Chondrocyte (in vitro differentiated cells): ENCODE measurements at regions not wholly inside any gene's neighbourhood (a gene's known extent, or its start where the extent isn't known, plus 50 kb on each side); places are given as distances from the start of the nearest gene placed in this dataset.

ENCODE experiments used
- DNase-seq: peaks from one replicate; pipeline ENCODE4 v3.0.0; 2021; ENCODE audit warnings: mixed read lengths, low spot score
- H3K27ac Mint-ChIP-seq: one replicate; pipeline ENCODE4 v1.8.0; 2021; ENCODE audit warnings: mild to moderate bottlenecking, moderate library complexity, mixed read lengths; ENCODE audit not compliant: unreplicated experiment
- H3K27me3 Mint-ChIP-seq: 2 replicates; pipeline ENCODE4 v1.8.0; 2021; ENCODE audit warnings: low read depth, mixed read lengths
- H3K36me3 Mint-ChIP-seq: 2 replicates; pipeline ENCODE4 v1.8.0; 2021; ENCODE audit warnings: low read depth, mixed read lengths
- H3K4me1 Mint-ChIP-seq: 2 replicates; pipeline ENCODE4 v1.8.0; 2021; ENCODE audit warnings: low read depth, mild to moderate bottlenecking, mixed read lengths
- H3K4me3 Mint-ChIP-seq: one replicate; pipeline ENCODE4 v1.8.0; 2021; ENCODE audit warnings: mild to moderate bottlenecking, moderate library complexity, mixed read lengths; ENCODE audit not compliant: unreplicated experiment
- H3K9me3 Mint-ChIP-seq: 2 replicates; pipeline ENCODE4 v1.8.0; 2021; ENCODE audit warnings: low read depth, mixed read lengths
- CTCF ChIP-seq: fragments of 200-600 bp; sonication (generic); IDR thresholded peaks from 2 replicates; pipeline ENCODE4 v1.5.0; 2021; ENCODE audit warnings: antibody characterized with exemption, mild to moderate bottlenecking, moderate library complexity

- Mint-ChIP-seq H3K4me1 (no peaks in the 10 kb centered on the region), H3K9me3 (no peaks in the 10 kb centered on the region), H3K27ac (no peak overlapping the region), H3K27me3 (peaks cover 3% of the 10 kb centered on the region), H3K36me3 (no peaks in the 10 kb centered on the region), H3K4me3 (no peak overlapping the region)
- no peak for DNase-seq
- no peak for TF ChIP-seq CTCF
Observed at GRCh38 chr2:139529080-139529479, 748.9 kb upstream of the NXPH2 start.

GRCh38 chr2:139526781-139527180, 746.6 kb upstream of the NXPH2 start:
- H3K4me1 Mint-ChIP-seq, result no peaks in the 10 kb centered on the region
- H3K9me3 Mint-ChIP-seq, result no peaks in the 10 kb centered on the region
- H3K27me3 Mint-ChIP-seq, result peaks cover 3% of the 10 kb centered on the region
- no peaks in the 10 kb centered on the region for H3K36me3 Mint-ChIP-seq
- no peak overlapping the region for H3K27ac Mint-ChIP-seq
- no peak for TF ChIP-seq CTCF
- H3K4me3 Mint-ChIP-seq, result no peak overlapping the region
- no peak for DNase-seq

- no peaks in the 10 kb centered on the region for H3K27me3 Mint-ChIP-seq
- no peak overlapping the region for H3K27ac Mint-ChIP-seq
- no peaks in the 10 kb centered on the region for H3K9me3 Mint-ChIP-seq
- DNase-seq, result no peak
- no peaks in the 10 kb centered on the region for H3K4me1 Mint-ChIP-seq
- no peak for TF ChIP-seq CTCF
- H3K36me3 Mint-ChIP-seq, result no peaks in the 10 kb centered on the region
- no peak overlapping the region for H3K4me3 Mint-ChIP-seq
Observed at GRCh38 chr2:139518321-139518720, 738.1 kb upstream of the NXPH2 start.

- TF ChIP-seq CTCF, result no peak
- no peak for DNase-seq
- Mint-ChIP-seq H3K4me1 (no peaks in the 10 kb centered on the region), H3K27me3 (no peaks in the 10 kb centered on the region), H3K27ac (no peak overlapping the region), H3K4me3 (no peak overlapping the region), H3K36me3 (no peaks in the 10 kb centered on the region), H3K9me3 (no peaks in the 10 kb centered on the region)
Observed at GRCh38 chr2:139514951-139515350, 734.8 kb upstream of the NXPH2 start.

GRCh38 chr2:139495851-139496250, 715.7 kb upstream of the NXPH2 start:
- Mint-ChIP-seq H3K27me3 (peaks cover 2% of the 10 kb centered on the region), H3K36me3 (peaks cover 5% of the 10 kb centered on the region), H3K4me1 (no peaks in the 10 kb centered on the region), H3K27ac (no peak overlapping the region), H3K9me3 (peaks cover 28% of the 10 kb centered on the region), H3K4me3 (no peak overlapping the region)
- no peak for DNase-seq
- no peak for TF ChIP-seq CTCF
